Activated CD8-positive, alpha-beta memory T cell treated with anti-CD3 and anti-CD28 coated beads for 4 hours (primary cell): ENCODE measurements at regions not wholly inside any gene's neighbourhood (a gene's known extent, or its start where the extent isn't known, plus 50 kb on each side); places are given as distances from the start of the nearest gene placed in this dataset.

Experiments
- DNase-seq, 2 donors: peaks; one replicate each; pipeline ENCODE4 v3.0.0-alpha.2; 2020; ENCODE audit warnings: low read depth in 2 of 2

- no peak for DNase-seq
Observed at GRCh38 chr9:109912726-109913460, 132.9 kb downstream of the PALM2AKAP2 start.

- DNase-seq = no peak
Observed at GRCh38 chr9:109913461-109913810, 133.4 kb downstream of the PALM2AKAP2 start.

DNA sequence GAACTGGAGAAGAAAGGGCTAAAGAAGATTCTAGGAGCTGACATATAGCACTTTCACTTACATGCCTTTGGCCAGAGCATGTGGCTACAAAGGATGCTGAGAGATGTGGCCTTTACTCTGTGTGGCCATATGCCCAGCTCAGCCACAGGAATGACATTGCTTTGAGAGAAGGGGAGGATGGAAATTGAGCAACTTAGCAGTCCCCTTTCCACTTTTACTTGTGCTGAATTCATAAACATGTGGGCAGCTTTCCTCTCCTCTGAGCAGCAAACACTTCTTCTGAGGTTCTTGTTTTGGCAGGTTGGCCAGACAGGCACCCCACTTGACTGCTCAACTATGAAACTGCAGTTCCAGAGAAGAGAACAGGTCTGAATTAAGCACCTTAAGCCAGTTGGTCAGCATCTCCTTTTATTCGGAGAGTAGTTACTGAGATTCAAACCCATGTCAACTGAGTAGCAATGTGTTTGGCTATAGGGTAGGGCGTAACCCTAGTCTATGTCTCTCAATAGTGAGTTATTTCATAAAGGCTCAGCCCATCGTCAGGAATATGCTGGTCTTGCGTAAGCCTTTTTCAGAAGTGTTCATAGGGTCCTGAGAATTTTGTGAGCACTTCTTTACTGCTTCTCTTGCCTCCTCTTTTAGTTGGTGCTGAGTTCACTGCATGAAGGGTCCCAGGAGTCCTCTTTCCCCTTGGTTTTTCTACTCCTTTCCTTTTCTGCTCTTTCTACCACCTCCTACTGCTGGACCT lies 134.5 kb downstream of the PALM2AKAP2 start:
- no peak for DNase-seq

DNA sequence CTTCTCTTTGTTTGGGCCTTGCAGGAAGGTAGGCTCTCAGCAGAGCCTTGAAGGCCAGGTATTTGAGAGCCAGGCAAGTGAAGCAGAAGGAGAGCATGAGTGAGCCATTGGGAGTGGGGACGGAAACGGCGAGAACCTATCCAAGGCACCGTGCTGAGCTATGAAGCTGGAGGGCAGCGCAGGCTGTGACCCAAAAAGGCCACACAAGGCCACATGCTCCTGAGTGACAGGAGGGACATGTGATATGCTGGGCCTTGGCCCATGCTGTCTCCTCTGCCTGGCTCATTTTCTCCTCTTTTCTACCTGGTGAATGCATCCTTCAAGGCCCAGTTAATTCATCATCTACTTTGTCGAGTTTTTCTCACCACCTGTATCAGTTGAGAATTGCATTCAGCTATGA lies 136.3 kb downstream of the PALM2AKAP2 start:
- DNase-seq = no peak

DNA sequence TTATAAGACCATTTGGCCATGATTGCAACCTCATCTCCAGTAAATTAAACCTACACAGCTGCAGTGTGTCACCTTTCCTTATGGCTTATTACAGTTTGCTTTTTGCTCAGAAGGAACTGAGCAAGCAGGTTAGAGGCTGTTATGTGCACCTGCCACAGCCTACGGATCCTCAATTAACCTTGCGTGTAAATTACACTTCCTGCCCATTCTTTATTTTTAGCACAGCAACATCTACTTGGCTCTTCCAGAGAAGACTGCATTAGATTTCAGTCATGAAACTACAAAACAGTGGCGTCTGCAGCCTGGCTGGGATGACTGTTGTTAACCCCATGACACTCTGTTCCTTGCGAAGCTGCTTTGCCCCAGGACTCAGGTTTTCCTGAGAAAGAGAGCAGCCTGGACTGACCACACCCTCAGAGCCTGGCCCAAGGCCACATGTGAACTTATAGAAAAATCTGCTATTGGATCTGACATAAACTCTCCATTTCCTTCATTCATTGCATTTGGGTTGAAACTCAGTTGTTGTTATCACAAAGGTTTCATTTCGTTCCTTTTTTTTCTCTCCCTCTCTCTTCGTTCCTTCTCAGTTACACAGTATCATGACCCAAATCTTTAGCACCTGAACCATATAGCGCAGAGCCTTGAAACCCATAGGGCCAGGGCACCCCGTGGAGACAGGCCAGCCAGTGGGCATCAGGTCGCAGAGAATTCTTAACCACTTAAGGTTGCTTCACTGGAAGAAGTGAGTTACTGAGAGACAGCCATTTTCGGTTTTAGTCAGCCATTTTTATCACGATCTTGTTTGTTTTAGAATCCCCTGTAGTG lies 138.6 kb downstream of the PALM2AKAP2 start:
- no peak for DNase-seq

DNA sequence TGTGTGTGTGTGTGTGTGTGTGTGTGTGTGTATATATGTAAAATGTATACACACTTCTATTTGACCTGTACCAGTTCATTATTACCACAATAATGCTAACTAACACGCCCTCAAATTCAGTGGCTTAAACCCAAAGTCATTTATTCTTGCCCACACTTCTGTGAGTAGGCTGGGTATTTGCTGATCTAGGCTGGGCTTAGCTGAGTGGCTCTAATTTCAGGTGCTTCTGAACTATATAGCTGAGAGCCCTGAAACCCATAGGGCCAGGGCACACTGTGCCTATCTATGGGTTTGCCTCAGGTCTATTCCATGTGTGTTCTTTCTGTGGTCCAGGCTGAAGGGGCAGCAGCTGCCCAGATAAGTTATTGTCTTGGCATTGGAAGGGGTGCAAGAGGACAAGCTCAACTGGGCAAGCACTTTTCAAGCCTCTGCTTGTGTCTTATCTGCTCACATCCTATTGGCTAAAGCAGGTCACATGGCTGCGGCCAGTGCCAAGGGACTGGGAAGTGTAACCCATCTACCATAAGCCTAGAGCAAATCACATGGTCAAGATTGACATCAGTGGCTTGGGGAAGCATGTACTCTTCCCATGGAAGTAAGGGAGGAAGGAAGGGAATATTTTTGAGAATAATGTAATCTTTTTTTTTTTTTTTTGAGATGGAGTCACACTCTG lies 139.9 kb downstream of the PALM2AKAP2 start:
- no peak for DNase-seq

- DNase-seq = no peak
Observed at GRCh38 chr9:109922617-109923470, 142.8 kb downstream of the PALM2AKAP2 start.

DNA sequence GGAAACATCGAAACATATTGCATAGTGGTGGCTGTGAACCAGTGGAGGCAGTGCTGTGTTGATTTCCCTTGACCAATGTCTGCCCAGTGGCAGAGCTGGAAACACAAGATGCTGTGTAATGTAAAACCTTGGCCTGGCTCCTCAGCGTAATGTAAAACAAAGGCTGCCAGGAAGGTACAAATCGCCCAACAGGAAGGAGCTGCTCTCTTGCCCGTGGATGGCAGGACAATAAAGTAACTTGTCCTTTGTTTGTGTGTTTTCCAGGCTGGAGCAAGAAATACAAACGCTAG lies 143.4 kb downstream of the PALM2AKAP2 start:
- DNase-seq = no peak

DNA sequence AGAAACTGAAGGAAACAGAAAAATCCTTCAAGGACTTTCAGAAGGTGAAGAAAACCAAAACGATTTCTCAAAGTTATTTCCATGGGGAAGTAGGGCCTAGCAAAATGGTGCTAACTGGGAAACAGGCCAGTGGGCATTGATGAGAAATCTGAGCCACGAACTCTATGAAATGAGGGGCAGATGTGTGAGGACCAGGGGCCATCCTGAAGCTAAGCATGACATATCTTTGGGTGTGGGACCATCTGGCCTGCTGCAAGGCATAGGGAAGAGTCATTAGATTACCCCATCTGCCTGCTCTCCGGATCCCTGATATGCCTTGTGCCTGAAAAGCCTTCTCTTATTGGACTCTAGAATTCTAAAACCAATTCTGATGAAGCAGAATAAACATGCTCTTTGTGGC lies 143.8 kb downstream of the PALM2AKAP2 start:
- DNase-seq = no peak

GRCh38 chr9:109925799-109926198 lies 145.8 kb downstream of the PALM2AKAP2 start:
- DNase-seq = no peak

- no peak for DNase-seq
Observed at GRCh38 chr9:109926421-109926869, 146.4 kb downstream of the PALM2AKAP2 start.

DNA sequence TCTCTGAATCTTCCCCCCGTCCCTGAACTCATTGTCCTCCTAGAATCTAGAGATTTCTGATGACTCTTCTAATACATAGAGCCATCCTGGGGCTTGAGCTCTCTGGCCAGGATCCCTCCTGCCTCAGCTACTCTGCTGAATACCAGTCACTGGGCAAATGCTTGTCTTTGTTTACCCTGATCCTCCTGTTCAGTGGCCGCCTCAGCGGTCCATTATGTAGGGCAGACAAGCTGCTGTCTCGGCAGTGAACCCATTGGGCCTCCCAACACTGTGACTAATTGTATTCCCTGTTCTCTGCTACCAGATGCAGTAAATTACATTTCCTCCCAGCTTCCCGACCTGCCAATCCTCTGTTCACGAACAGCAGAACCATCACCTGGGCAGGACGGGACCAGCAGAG lies 151.6 kb downstream of the PALM2AKAP2 start:
- DNase-seq = no peak

GRCh38 chr9:109934136-109934856 lies 154.3 kb downstream of the PALM2AKAP2 start:
- DNase-seq = no peak

- DNase-seq = no peak
Observed at GRCh38 chr9:109934857-109935215, 154.8 kb downstream of the PALM2AKAP2 start.

GRCh38 chr9:109935406-109936087 lies 155.5 kb downstream of the PALM2AKAP2 start:
- DNase-seq = no peak

- DNase-seq = no peak
Observed at GRCh38 chr9:109937861-109938453, 158.0 kb downstream of the PALM2AKAP2 start.

GRCh38 chr9:109939698-109940342 lies 159.8 kb downstream of the PALM2AKAP2 start:
- DNase-seq = no peak

DNA sequence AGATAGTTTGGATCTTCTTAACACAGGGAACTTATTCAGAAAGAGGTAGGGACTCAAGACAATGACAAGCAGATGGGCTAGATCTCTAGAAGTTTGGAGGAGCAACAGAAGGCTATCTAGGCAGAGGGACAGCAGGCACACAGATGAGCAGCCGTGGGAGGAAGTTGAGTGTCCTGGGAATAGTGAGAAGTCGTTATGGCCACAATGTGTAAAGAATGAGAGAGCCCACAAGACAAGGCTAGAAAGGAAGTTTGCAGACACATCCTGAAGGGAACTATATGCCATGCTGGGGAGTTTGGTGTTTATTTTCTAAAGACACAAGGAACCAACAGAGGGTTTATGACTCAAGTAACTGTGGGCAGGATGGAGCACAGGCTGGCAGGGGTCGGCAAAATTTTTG lies 160.6 kb downstream of the PALM2AKAP2 start:
- no peak for DNase-seq

DNA sequence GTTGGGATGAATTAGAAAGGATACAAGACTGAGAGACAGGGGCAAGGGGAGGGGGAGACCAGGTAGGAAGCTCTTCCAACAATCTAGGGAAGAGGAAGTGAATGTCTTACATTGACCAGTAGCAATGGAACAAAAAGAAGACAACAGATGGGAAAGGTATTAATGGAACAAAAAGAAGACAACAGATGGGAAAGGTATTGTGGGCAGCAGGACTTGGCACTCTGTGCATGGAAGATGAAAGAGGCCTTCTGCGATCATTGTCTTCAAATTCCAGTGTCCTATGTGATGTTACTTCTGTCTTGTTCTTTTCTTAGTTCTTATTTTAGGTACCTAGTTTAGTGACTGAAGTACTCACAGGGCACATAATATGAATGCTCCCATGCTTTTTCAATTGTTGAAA lies 161.8 kb downstream of the PALM2AKAP2 start:
- no peak for DNase-seq
